Activated naive CD8-positive, alpha-beta T cell treated with anti-CD3 and anti-CD28 coated beads, Interleukin-2, amount 50 U/mL, for 24 hours (primary cell): ENCODE measurements at regions not wholly inside any gene's neighbourhood (a gene's known extent, or its start where the extent isn't known, plus 50 kb on each side); places are given as distances from the start of the nearest gene placed in this dataset.
"Not testable (repeated sequence)": the region's sequence is repeated elsewhere in the genome, so short reads cannot be mapped to it uniquely, and the experiment has no call there.

Source experiments
- ATAC-seq: fragments of 150-1000 bp; cut with Tn5 transposase; one replicate; pipeline ENCODE4 v1.10.0; 2021
- DNase-seq: peaks from one replicate; pipeline ENCODE4 v3.0.0; 2021
- H3K27ac Mint-ChIP-seq: one replicate; pipeline ENCODE4 v1.8.0; 2021; ENCODE audit warnings: mild to moderate bottlenecking, mixed read lengths
- H3K27me3 Mint-ChIP-seq: one replicate; pipeline ENCODE4 v1.8.0; 2021; ENCODE audit warnings: mixed read lengths
- H3K36me3 Mint-ChIP-seq: one replicate; pipeline ENCODE4 v1.8.0; 2021; ENCODE audit warnings: low read depth, mixed read lengths
- H3K4me1 Mint-ChIP-seq: one replicate; pipeline ENCODE4 v1.8.0; 2021; ENCODE audit warnings: mixed read lengths
- H3K4me3 Mint-ChIP-seq: one replicate; pipeline ENCODE4 v1.8.0; 2021; ENCODE audit warnings: mild to moderate bottlenecking, moderate library complexity, mixed read lengths
- H3K9me3 Mint-ChIP-seq: one replicate; pipeline ENCODE4 v1.8.0; 2021; ENCODE audit warnings: mixed read lengths

DNA sequence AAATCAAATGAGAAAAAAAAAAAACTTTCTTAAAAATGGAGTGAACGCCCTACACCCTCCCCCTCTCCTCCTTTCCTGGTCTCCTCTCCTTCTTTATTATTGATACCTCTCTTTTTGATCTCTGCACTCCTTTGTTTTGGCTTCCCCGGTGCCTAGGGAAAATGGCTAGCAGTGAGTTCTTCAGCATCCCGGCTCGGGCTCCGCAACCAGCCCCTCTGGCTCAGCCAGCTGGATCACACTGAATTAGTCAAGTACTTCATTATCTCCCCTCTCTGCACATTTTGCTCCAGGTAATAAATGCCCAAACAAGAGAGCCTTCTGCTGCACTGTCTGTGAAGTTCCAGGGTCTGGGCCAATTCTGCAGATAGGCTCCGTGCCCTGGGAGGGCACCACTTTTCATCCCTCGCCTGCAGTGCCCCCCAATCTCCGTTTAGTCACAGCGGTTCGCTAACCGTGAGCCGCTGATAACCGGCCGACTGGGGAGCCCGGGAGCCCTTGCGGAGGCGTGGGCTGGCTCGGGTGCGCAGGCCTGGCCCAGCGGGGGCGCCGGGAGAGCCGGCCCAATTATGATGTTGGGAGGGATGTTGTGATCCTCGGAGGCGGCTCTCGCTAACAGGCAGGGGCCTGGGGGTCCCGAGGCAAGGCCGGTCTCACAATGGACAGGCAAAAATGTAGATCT, 301.9 kb downstream of the TFAP2A start:
- Mint-ChIP-seq H3K9me3 (peaks cover 2% of the 10 kb centered on the region), H3K4me3 (no peak overlapping the region), H3K36me3 (no peaks in the 10 kb centered on the region), H3K27me3 (peaks cover 18% of the 10 kb centered on the region), H3K27ac (no peak overlapping the region), H3K4me1 (no peaks in the 10 kb centered on the region)
- ATAC-seq (no peak), DNase-seq (no peak)

DNA sequence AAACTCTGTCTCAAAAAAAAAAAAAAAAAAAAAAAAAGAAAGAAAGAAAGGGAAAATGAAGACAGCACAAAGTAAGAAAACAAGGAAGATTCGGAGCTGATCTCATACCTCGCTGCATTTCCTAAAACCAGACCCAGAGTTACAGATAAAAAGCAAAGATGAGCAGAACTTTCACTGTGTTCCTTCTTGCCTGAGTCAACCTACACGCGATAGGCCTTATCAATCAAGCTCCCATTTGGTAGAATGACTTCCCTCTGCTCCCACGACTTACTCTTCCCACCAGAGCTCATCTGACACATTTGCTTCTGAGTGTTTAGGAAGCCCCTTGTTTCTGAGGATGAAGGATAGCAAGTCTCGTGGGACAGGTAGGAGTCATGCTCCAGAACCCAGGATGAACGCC, 302.9 kb downstream of the TFAP2A start:
- no peaks in the 10 kb centered on the region for H3K9me3 Mint-ChIP-seq
- DNase-seq (no peak), ATAC-seq (no peak)
- H3K4me3 Mint-ChIP-seq: no peak overlapping the region
- H3K36me3 Mint-ChIP-seq: no peaks in the 10 kb centered on the region
- no peaks in the 10 kb centered on the region for H3K4me1 Mint-ChIP-seq
- peaks cover 18% of the 10 kb centered on the region for H3K27me3 Mint-ChIP-seq
- no peak overlapping the region for H3K27ac Mint-ChIP-seq

DNA sequence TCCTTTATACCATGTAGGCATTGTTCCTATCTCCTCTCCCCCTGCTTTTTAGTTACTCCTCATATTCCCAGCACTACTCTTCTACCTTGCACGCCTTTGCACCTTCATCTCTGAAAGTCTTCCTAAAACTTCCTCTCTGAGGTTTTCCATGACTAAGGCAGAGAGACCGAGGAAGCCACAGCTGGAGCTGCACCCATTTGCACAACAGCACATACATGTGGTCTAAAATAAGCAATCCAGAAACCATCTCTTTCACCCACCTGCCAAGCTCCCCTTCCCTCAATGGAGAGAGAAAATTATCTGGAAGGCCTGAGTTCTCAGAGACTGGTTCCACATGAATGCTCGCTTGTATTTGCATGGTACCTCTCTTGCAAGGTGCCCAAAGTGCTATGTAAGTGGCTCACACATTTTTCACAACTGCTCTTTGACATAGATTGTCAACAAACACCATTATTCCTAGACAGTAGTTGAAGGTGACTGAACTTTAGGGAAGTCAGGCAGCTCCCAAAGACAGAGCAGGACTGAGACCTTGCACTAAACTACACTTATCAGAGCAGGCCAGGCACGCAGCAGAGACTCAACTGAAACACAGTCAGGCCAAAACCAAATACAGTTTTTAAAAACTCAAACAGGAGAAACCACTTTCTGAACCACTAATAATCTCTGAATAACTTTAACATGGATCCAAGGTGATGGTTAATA, 313.2 kb downstream of the TFAP2A start:
- Mint-ChIP-seq H3K9me3 (no peaks in the 10 kb centered on the region), H3K27me3 (no peaks in the 10 kb centered on the region), H3K4me1 (no peaks in the 10 kb centered on the region), H3K4me3 (no peak overlapping the region), H3K27ac (no peak overlapping the region), H3K36me3 (no peaks in the 10 kb centered on the region)
- DNase-seq: no peak
- no peak for ATAC-seq

DNA sequence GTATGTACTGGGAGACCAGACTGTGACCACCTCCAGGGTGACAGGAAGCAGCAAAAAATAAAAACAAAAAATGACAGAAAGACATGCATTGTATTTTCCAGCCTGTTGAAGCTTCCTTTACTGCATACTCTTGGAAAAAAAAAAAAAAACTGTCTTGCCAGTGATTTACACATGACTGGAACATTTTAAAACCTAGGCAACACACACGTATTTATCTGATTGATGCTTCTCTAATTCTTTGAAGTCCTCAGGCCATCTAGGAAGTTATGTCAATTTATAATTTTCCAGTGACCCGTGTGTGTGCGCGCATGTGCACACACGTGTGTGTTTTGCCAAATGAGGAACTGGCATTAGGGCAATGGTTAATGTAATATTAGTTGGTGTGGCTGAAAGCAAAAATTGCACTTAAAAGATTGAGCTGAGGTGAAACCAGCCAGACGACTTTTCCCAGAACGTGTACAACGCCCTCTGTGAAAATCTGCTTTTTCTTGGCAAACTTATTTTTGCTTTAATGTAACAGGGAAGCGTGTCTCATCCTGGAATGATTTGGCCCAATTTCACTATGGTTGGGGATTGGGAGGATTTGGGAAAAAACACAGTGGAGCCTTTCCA, 315.2 kb downstream of the TFAP2A start:
- no peak for DNase-seq
- H3K27me3 Mint-ChIP-seq: no peaks in the 10 kb centered on the region

GRCh38 chr6:10098756-10099528, 315.9 kb downstream of the TFAP2A start:
- Mint-ChIP-seq H3K27me3 (no peaks in the 10 kb centered on the region), H3K36me3 (no peaks in the 10 kb centered on the region), H3K4me1 (no peaks in the 10 kb centered on the region), H3K27ac (no peak overlapping the region), H3K4me3 (no peak overlapping the region), H3K9me3 (peaks cover 6% of the 10 kb centered on the region)
- DNase-seq (no peak), ATAC-seq (no peak)

More for the DNA sequence above, 315.2 kb downstream of the TFAP2A start:
- Mint-ChIP-seq H3K27ac (no peak overlapping the region), H3K4me1 (no peaks in the 10 kb centered on the region), H3K9me3 (peaks cover 3% of the 10 kb centered on the region), H3K4me3 (no peak overlapping the region), H3K36me3 (no peaks in the 10 kb centered on the region)
- no peak for ATAC-seq

DNA sequence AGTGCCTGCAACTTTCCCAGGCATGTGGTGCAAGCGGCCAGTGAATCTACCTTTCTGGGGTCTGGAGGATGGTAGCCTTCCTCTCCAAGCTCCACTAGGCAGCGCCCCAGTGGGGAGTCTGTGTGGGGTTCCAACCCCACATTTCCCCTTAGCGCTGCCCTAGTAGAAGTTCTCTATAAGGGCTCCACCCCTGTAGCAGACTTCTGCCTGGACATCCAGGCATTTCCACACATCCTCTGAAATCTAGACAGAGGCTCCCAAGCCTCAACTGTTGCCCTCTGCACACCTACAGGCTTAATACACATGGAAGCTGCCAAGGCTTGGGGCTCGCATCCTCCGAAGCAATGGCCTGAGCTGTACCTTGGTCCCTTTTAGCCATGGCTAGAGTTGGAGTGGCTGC, 321.6 kb downstream of the TFAP2A start:
- DNase-seq (no peak), ATAC-seq (no peak)
- peaks cover 13% of the 10 kb centered on the region for H3K9me3 Mint-ChIP-seq
- H3K4me1 Mint-ChIP-seq: no peaks in the 10 kb centered on the region
- H3K36me3 Mint-ChIP-seq: no peaks in the 10 kb centered on the region
- H3K4me3 Mint-ChIP-seq: no peak overlapping the region
- H3K27ac Mint-ChIP-seq: no peak overlapping the region
- H3K27me3 Mint-ChIP-seq: no peaks in the 10 kb centered on the region

DNA sequence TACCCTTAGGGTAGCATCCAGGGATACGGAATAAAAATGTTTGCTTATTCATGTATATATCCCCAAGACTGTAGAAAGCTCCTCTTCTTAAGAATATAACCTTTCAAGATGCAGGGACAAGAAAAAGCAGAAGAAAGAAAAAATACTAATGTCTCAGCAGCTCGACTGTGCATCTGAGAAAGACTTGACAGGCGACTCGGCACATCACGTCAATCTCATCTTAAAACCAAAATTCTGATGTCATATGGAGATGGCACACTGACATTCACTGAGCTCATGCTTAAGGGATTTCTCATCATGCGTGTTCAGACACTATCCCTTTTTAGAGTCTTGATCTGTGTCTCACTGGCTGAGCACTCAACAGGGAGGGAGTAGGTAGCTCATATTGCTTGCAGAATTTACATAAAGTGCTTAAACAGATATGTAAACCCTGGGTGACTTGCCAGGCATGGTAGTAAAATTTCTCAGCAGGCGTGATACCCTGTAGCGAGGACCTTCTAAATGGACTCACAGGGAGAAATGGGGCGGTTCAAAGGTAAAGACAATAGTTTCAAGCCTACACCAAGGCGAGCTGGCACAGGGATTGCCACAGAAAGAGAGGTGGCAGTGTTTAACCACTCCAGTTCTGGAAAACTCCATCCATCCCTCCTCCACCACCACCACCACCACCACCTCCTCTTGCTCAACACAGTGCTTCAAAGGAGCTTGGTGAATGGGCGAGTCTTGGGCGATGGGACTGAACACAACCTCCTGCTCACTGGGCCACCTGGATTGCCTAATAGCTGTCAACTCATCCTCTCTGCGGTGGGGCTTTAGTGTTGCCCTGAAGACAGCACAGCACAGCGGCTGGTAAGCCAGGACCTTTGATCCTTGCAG, 330.5 kb downstream of the TFAP2A start:
- Mint-ChIP-seq H3K9me3 (peaks cover 3% of the 10 kb centered on the region), H3K4me1 (no peaks in the 10 kb centered on the region), H3K27ac (no peak overlapping the region)

GRCh38 chr6:10082385-10082784, 332.5 kb downstream of the TFAP2A start:
- ATAC-seq (no peak), DNase-seq (no peak)
- no peak overlapping the region for H3K27ac Mint-ChIP-seq
- no peaks in the 10 kb centered on the region for H3K27me3 Mint-ChIP-seq
- no peaks in the 10 kb centered on the region for H3K4me1 Mint-ChIP-seq
- H3K9me3 Mint-ChIP-seq: peaks cover 3% of the 10 kb centered on the region
- no peaks in the 10 kb centered on the region for H3K36me3 Mint-ChIP-seq
- no peak overlapping the region for H3K4me3 Mint-ChIP-seq

More for the DNA sequence above, 330.5 kb downstream of the TFAP2A start:
- H3K27me3 Mint-ChIP-seq: no peaks in the 10 kb centered on the region
- DNase-seq (no peak), ATAC-seq (no peak)
- no peaks in the 10 kb centered on the region for H3K36me3 Mint-ChIP-seq
- H3K4me3 Mint-ChIP-seq: no peak overlapping the region

DNA sequence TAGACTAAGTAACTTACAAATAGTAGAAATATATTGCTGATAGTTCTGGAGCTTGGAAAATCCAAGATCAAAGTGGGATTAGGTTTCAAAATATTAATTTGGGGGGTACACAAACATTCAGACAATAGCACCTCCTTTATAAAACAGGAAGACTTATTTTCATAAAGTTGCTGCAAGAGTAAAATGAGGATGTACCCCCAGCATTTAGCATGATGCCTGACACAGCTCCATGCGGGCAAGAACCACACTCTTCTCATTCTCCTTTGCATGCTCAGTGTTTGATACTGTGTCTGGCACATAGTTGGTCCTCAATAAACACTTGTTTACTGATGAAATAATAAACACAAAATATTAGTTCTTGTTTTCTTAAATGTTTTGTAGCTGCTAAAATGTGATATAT, 332.9 kb downstream of the TFAP2A start:
- Mint-ChIP-seq H3K4me3 (no peak overlapping the region), H3K36me3 (no peaks in the 10 kb centered on the region), H3K27ac (no peak overlapping the region), H3K9me3 (peaks cover 3% of the 10 kb centered on the region), H3K27me3 (no peaks in the 10 kb centered on the region), H3K4me1 (no peaks in the 10 kb centered on the region)
- DNase-seq (no peak), ATAC-seq (no peak)

GRCh38 chr6:10081075-10081474, 333.8 kb downstream of the TFAP2A start:
- H3K9me3 Mint-ChIP-seq: peaks cover under 1% of the 10 kb centered on the region
- H3K27ac Mint-ChIP-seq: no peak overlapping the region
- H3K27me3 Mint-ChIP-seq: no peaks in the 10 kb centered on the region
- ATAC-seq: no peak
- H3K4me3 Mint-ChIP-seq: no peak overlapping the region
- DNase-seq: no peak
- no peaks in the 10 kb centered on the region for H3K36me3 Mint-ChIP-seq
- H3K4me1 Mint-ChIP-seq: no peaks in the 10 kb centered on the region

- Mint-ChIP-seq H3K27ac (no peak overlapping the region), H3K9me3 (no peaks in the 10 kb centered on the region), H3K4me1 (no peaks in the 10 kb centered on the region), H3K27me3 (no peaks in the 10 kb centered on the region), H3K4me3 (no peak overlapping the region), H3K36me3 (no peaks in the 10 kb centered on the region)
- ATAC-seq (no peak), DNase-seq (no peak)
Measured at GRCh38 chr6:10080561-10080960, 334.3 kb downstream of the TFAP2A start.

GRCh38 chr6:10078581-10078980, 336.3 kb downstream of the TFAP2A start:
- no peak overlapping the region for H3K4me3 Mint-ChIP-seq
- H3K4me1 Mint-ChIP-seq: no peaks in the 10 kb centered on the region
- no peak overlapping the region for H3K27ac Mint-ChIP-seq
- peaks cover 3% of the 10 kb centered on the region for H3K9me3 Mint-ChIP-seq
- H3K27me3 Mint-ChIP-seq: no peaks in the 10 kb centered on the region
- no peaks in the 10 kb centered on the region for H3K36me3 Mint-ChIP-seq
- ATAC-seq (no peak), DNase-seq (no peak)

GRCh38 chr6:10074726-10075125, 340.1 kb downstream of the TFAP2A start:
- not testable (repeated sequence) for H3K4me1 Mint-ChIP-seq, ATAC-seq, H3K4me3 Mint-ChIP-seq, H3K27ac Mint-ChIP-seq, H3K9me3 Mint-ChIP-seq, H3K36me3 Mint-ChIP-seq, DNase-seq, H3K27me3 Mint-ChIP-seq

GRCh38 chr6:10073341-10073740, 341.5 kb downstream of the TFAP2A start:
- DNase-seq (no peak), ATAC-seq (no peak)
- no peaks in the 10 kb centered on the region for H3K36me3 Mint-ChIP-seq
- H3K27ac Mint-ChIP-seq: no peak overlapping the region
- H3K9me3 Mint-ChIP-seq: peaks cover 3% of the 10 kb centered on the region
- H3K27me3 Mint-ChIP-seq: no peaks in the 10 kb centered on the region
- no peaks in the 10 kb centered on the region for H3K4me1 Mint-ChIP-seq
- H3K4me3 Mint-ChIP-seq: no peak overlapping the region
